Karpas-422 (cell line): ENCODE measurements at regions not wholly inside any gene's neighbourhood (a gene's known extent, or its start where the extent isn't known, plus 50 kb on each side); places are given as distances from the start of the nearest gene placed in this dataset.

Experiments used
- DNase-seq: peaks from one replicate; pipeline ENCODE4 v3.0.0-alpha.2; 2015
- H2AFZ ChIP-seq: fragments of 200-600 bp; sonication (generic); 2 replicates; pipeline ENCODE4 v1.6.1; 2014; ENCODE audit warnings: antibody characterized with exemption, low read length, mixed read lengths
- H3K27ac ChIP-seq: fragments of 200-600 bp; sonication (generic); 2 replicates; pipeline ENCODE4 v1.5.1; 2014; ENCODE audit warnings: mild to moderate bottlenecking, low read length, moderate library complexity
- H3K27me3 ChIP-seq: fragments of 200-600 bp; sonication (generic); 2 replicates; pipeline ENCODE4 v1.6.1; 2014; ENCODE audit warnings: low read length, mixed read lengths
- H3K36me3 ChIP-seq: fragments of 200-600 bp; sonication (generic); 2 replicates; pipeline ENCODE4 v1.6.1; 2014; ENCODE audit warnings: low read length, mixed read lengths; ENCODE audit not compliant: insufficient read depth
- H3K4me1 ChIP-seq: fragments of 200-600 bp; sonication (generic); 2 replicates; pipeline ENCODE4 v1.6.1; 2014; ENCODE audit warnings: mild to moderate bottlenecking, low read length, mixed read lengths
- H3K4me2 ChIP-seq: fragments of 200-600 bp; sonication (generic); 2 replicates; pipeline ENCODE4 v1.6.1; 2014; ENCODE audit warnings: low read length, low read depth, mild to moderate bottlenecking; ENCODE audit not compliant: poor library complexity, severe bottlenecking
- H3K4me3 ChIP-seq: fragments of 200-600 bp; sonication (generic); 2 replicates; pipeline ENCODE4 v1.5.1; 2014; ENCODE audit warnings: mild to moderate bottlenecking, antibody characterized with exemption, low read length, mixed read lengths
- H3K79me2 ChIP-seq: fragments of 200-600 bp; sonication (generic); 2 replicates; pipeline ENCODE4 v1.6.1; 2014; ENCODE audit warnings: mild to moderate bottlenecking, low read length, mixed read lengths
- H3K9ac ChIP-seq: fragments of 200-600 bp; sonication (generic); 2 replicates; pipeline ENCODE4 v1.6.0; 2014; ENCODE audit warnings: low read length
- H3K9me2 ChIP-seq: fragments of 200-600 bp; sonication (generic), shearing (Covaris generic); replicated peaks from 2 replicates; pipeline ENCODE4 v1.6.0; 2014; ENCODE audit warnings: mild to moderate bottlenecking, low read length, moderate library complexity; ENCODE audit not compliant: insufficient read depth
- H3K9me3 ChIP-seq: fragments of 300-700, 200-600 bp; sonication (generic); 2 replicates; pipeline ENCODE4 v1.6.1; 2014; ENCODE audit warnings: low read length, mixed read lengths
- H4K20me1 ChIP-seq: fragments of 200-600 bp; sonication (generic); 2 replicates; pipeline ENCODE4 v1.6.1; 2014; ENCODE audit warnings: mild to moderate bottlenecking, antibody characterized with exemption, low read length, low read depth; ENCODE audit not compliant: insufficient read depth

- Histone ChIP-seq H3K9me2 (no peaks in the 10 kb centered on the region), H3K9ac (no peak overlapping the region), H3K4me2 (no peak overlapping the region), H3K36me3 (no peaks in the 10 kb centered on the region), H4K20me1 (no peaks in the 10 kb centered on the region), H3K79me2 (no peaks in the 10 kb centered on the region), H3K27ac (no peak overlapping the region), H3K9me3 (no peaks in the 10 kb centered on the region), H3K27me3 (no peaks in the 10 kb centered on the region), H3K4me1 (peaks cover 7% of the 10 kb centered on the region; the same call in 1 of the 2 replicates), H2AFZ (no peak overlapping the region), H3K4me3 (no peak overlapping the region)
- DNase-seq: no peak
Observed at GRCh38 chr1:25051906-25052305, 121.8 kb upstream of the RUNX3 start.

DNA sequence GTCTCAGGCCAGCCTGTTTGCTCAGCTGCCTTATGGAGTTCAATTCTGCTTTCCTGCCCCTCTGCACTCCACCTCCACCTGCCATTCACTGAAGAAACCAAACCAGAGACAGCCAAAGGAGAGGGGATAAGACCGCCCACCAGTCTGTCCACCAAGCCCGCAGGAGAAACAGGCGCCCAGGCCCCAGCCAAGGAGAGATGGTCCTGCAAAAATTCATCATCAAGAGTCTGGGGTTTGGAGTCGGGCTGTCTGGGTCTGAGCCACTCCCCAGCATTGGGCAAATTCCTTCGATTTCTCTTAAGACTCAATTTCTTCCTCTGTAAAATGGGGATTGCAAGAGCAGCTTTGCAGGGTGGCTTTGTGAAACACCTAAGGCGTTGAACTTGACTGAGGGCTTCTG is 121.4 kb upstream of the RUNX3 start:
- no peak overlapping the region for H3K4me3 ChIP-seq
- no peaks in the 10 kb centered on the region for H3K27me3 ChIP-seq
- peaks cover 7% of the 10 kb centered on the region; the same call in 1 of the 2 replicates for H3K4me1 ChIP-seq
- H3K9me3 ChIP-seq: no peaks in the 10 kb centered on the region
- no peaks in the 10 kb centered on the region for H3K9me2 ChIP-seq
- H3K79me2 ChIP-seq: no peaks in the 10 kb centered on the region
- no peaks in the 10 kb centered on the region for H3K36me3 ChIP-seq
- no peaks in the 10 kb centered on the region for H4K20me1 ChIP-seq
- H3K4me2 ChIP-seq: no peak overlapping the region
- DNase-seq: no peak
- H3K9ac ChIP-seq: no peak overlapping the region
- H3K27ac ChIP-seq: no peak overlapping the region
- no peak overlapping the region for H2AFZ ChIP-seq

- H2AFZ ChIP-seq: no peak overlapping the region
- no peak overlapping the region for H3K4me3 ChIP-seq
- no peak for DNase-seq
- no peaks in the 10 kb centered on the region for H3K9me2 ChIP-seq
- no peak overlapping the region for H3K4me2 ChIP-seq
- no peak overlapping the region for H3K27ac ChIP-seq
- H3K9me3 ChIP-seq: no peaks in the 10 kb centered on the region
- H3K27me3 ChIP-seq: no peaks in the 10 kb centered on the region
- H3K9ac ChIP-seq: no peak overlapping the region
- H3K79me2 ChIP-seq: no peaks in the 10 kb centered on the region
- H3K36me3 ChIP-seq: no peaks in the 10 kb centered on the region
- peaks cover 7% of the 10 kb centered on the region; the same call in 1 of the 2 replicates for H3K4me1 ChIP-seq
- H4K20me1 ChIP-seq: no peaks in the 10 kb centered on the region
Observed at GRCh38 chr1:25050165-25050564, 120.1 kb upstream of the RUNX3 start.

- no peaks in the 10 kb centered on the region for H3K9me2 ChIP-seq
- DNase-seq: no peak
- no peak overlapping the region for H3K4me3 ChIP-seq
- no peaks in the 10 kb centered on the region for H4K20me1 ChIP-seq
- no peak overlapping the region for H3K9ac ChIP-seq
- no peak overlapping the region for H2AFZ ChIP-seq
- H3K4me1 ChIP-seq: peaks cover 7% of the 10 kb centered on the region; the same call in 1 of the 2 replicates
- H3K27ac ChIP-seq: no peak overlapping the region
- H3K4me2 ChIP-seq: no peak overlapping the region
- no peaks in the 10 kb centered on the region for H3K27me3 ChIP-seq
- no peaks in the 10 kb centered on the region for H3K9me3 ChIP-seq
- no peaks in the 10 kb centered on the region for H3K79me2 ChIP-seq
- no peaks in the 10 kb centered on the region for H3K36me3 ChIP-seq
Observed at GRCh38 chr1:25049190-25049589, 119.1 kb upstream of the RUNX3 start.

GRCh38 chr1:25048728-25049127 is 118.7 kb upstream of the RUNX3 start:
- H3K27me3 ChIP-seq: peaks cover under 1% of the 10 kb centered on the region; the same call in 1 of the 2 replicates
- peaks cover 7% of the 10 kb centered on the region; the same call in 1 of the 2 replicates for H3K4me1 ChIP-seq
- no peaks in the 10 kb centered on the region for H4K20me1 ChIP-seq
- no peak for DNase-seq
- no peak overlapping the region for H3K27ac ChIP-seq
- H3K9me3 ChIP-seq: no peaks in the 10 kb centered on the region
- no peak overlapping the region for H2AFZ ChIP-seq
- H3K36me3 ChIP-seq: no peaks in the 10 kb centered on the region
- H3K4me3 ChIP-seq: no peak overlapping the region
- no peak overlapping the region for H3K9ac ChIP-seq
- no peaks in the 10 kb centered on the region for H3K79me2 ChIP-seq
- H3K9me2 ChIP-seq: no peaks in the 10 kb centered on the region
- H3K4me2 ChIP-seq: no peak overlapping the region

DNA sequence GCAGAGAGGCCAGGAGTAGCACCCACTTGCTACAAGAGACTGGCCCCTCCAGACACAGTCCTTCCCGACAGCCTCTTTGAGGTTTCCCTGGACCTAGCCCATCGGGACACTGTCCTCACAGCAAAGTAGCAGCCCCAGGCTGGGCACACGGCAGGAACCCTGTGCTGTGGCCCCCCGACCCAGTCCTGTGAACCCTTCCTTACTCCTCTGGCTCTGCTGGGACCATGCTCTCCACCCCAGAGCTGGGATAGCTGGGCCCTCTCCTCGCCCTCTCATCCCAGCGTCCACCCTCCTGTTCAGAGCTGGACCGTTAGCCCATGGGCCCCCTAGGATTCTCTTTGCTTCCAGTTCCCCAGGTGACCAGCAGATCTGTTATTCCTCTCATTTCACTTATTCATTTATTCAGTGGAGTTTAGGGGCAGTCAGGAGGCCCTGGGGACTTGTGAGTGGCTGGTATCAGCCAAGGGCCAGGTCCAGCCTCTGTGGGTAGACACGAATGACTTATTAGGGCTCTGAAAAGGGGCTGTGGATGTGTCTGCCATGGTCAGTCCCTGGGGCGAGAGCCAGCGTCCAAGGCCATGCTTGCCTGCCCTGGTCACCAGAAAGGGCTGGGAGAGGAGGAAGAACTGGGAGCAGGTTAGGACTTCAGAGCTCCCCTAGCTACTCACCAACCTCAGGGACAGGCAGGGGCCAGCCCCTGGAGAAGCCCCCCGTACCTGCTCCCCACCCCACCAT is 117.6 kb upstream of the RUNX3 start:
- Histone ChIP-seq H3K36me3 (no peaks in the 10 kb centered on the region), H3K27me3 (peaks cover 3% of the 10 kb centered on the region; the same call in 1 of the 2 replicates), H2AFZ (no peak overlapping the region), H3K9me3 (no peaks in the 10 kb centered on the region), H4K20me1 (no peaks in the 10 kb centered on the region), H3K4me1 (peaks cover 7% of the 10 kb centered on the region; the same call in 1 of the 2 replicates), H3K9me2 (no peaks in the 10 kb centered on the region), H3K4me3 (no peak overlapping the region), H3K9ac (no peak overlapping the region), H3K4me2 (no peak overlapping the region), H3K27ac (no peak overlapping the region), H3K79me2 (no peaks in the 10 kb centered on the region)
- DNase-seq: no peak

DNA sequence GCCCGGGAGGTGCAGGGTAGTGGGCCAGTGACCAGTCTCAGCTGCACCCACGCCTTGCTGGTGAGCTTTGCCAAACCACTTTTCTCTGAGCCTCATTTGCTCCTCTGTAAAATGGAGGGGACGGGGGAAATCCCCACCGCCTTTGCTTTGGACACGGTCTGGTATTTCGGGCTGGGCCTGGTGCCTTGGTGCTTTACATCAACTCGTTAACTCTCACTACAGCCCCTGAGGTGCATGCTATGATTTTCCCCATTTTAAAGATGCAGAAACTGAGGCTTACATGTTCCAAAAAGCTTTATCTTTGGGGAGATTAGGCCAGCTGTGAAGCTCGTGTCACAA is 116.1 kb upstream of the RUNX3 start:
- Histone ChIP-seq H3K9me3 (no peaks in the 10 kb centered on the region), H3K36me3 (no peaks in the 10 kb centered on the region), H3K4me1 (peaks cover 7% of the 10 kb centered on the region; the same call in 1 of the 2 replicates), H3K9me2 (no peaks in the 10 kb centered on the region), H3K27ac (no peak overlapping the region), H4K20me1 (no peaks in the 10 kb centered on the region), H3K4me3 (no peak overlapping the region), H3K79me2 (no peaks in the 10 kb centered on the region), H3K4me2 (no peak overlapping the region), H2AFZ (no peak overlapping the region), H3K9ac (no peak overlapping the region), H3K27me3 (peaks cover 3% of the 10 kb centered on the region; the same call in 1 of the 2 replicates)
- no peak for DNase-seq

GRCh38 chr1:25045480-25046193 is 115.6 kb upstream of the RUNX3 start:
- H3K4me3 ChIP-seq: no peak overlapping the region
- H4K20me1 ChIP-seq: no peaks in the 10 kb centered on the region
- H2AFZ ChIP-seq: no peak overlapping the region
- no peak overlapping the region for H3K9ac ChIP-seq
- H3K4me2 ChIP-seq: no peak overlapping the region
- no peak for DNase-seq
- H3K79me2 ChIP-seq: no peaks in the 10 kb centered on the region
- H3K4me1 ChIP-seq: peaks cover 7% of the 10 kb centered on the region; the same call in 1 of the 2 replicates
- no peaks in the 10 kb centered on the region for H3K36me3 ChIP-seq
- peaks cover 3% of the 10 kb centered on the region; the same call in 1 of the 2 replicates for H3K27me3 ChIP-seq
- no peaks in the 10 kb centered on the region for H3K9me3 ChIP-seq
- no peak overlapping the region for H3K27ac ChIP-seq
- no peaks in the 10 kb centered on the region for H3K9me2 ChIP-seq
